NB4 (cell line): ENCODE measurements at regions not wholly inside any gene's neighbourhood (a gene's known extent, or its start where the extent isn't known, plus 50 kb on each side); places are given as distances from the start of the nearest gene placed in this dataset.

Experiments
- DNase-seq: peaks from one replicate; pipeline ENCODE4 v3.0.0; 2010; ENCODE audit warnings: low read depth
- H3K4me3 ChIP-seq: one replicate; pipeline ENCODE4 v1.5.1; 2011; ENCODE audit warnings: mild to moderate bottlenecking, low read depth, low read length, moderate library complexity
- MYC ChIP-seq: IDR thresholded peaks from 2 replicates; pipeline ENCODE4 v1.6.1; 2011; ENCODE audit warnings: low read depth, low read length
- POLR2A ChIP-seq: IDR thresholded peaks from 2 replicates; pipeline ENCODE4 v1.6.1; 2011; ENCODE audit warnings: mild to moderate bottlenecking; ENCODE audit not compliant: insufficient read length; ENCODE audit errors: extremely low read depth
- TF ChIP-seq, protein P1 (sequence below): IDR thresholded peaks from 2 replicates; pipeline ENCODE4 v1.6.1; 2011; ENCODE audit warnings: low read depth, low read length
- TF ChIP-seq, protein P2 (sequence below): IDR thresholded peaks from one replicate; pipeline ENCODE4 v1.5.1; 2012; ENCODE audit warnings: low read depth, low read length

DNA sequence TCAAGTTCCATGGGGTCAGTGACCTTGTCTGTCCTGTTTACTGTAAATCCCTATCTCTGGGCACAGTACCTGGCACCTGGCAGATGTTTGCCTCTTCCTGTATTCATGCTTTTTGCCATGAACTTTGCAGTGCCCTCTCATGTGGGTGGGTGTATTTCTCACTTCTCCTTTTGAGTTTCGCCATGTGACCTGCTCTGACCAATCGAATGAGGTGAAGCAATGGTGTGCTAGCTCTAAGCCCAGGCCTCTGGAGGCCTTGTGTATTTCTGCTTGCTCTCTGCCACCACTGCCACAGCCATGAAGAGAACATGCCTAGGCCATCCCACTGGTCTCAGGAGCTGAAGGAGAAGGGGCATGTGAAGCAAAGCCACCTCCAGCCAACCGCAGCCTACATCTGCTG is 185.5 kb upstream of the ZC3H12A start:
- H3K4me3 ChIP-seq = no peak overlapping the region
- peak; percentile 84 for DNase-seq
- TF ChIP-seq, protein P1, sequence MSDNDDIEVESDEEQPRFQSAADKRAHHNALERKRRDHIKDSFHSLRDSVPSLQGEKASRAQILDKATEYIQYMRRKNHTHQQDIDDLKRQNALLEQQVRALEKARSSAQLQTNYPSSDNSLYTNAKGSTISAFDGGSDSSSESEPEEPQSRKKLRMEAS = peak; percentile 95
- no peak for TF ChIP-seq MYC

DNA sequence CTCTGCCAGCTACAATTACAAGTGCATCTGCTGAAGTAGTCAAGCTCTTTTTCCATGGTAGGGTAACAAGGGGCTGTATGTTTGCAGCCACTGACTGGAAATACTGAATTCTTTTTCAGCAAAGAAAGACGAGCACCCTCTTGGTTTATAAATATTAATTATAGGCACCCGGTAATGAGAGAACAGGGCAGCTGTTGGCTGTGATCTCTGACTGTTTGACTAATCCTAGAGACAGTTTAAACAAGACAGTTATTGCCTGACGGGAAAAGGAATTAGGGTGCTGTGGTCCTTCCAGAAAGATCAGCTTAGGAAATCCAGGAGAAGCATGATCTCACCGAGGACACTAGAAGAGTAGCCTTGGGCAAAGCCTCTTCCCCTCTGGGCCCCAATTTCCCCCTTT is 183.7 kb upstream of the ZC3H12A start:
- no peak for DNase-seq
- TF ChIP-seq, protein P1 = no peak
- TF ChIP-seq POLR2A (no peak), MYC (no peak)
- TF ChIP-seq, protein P2, sequence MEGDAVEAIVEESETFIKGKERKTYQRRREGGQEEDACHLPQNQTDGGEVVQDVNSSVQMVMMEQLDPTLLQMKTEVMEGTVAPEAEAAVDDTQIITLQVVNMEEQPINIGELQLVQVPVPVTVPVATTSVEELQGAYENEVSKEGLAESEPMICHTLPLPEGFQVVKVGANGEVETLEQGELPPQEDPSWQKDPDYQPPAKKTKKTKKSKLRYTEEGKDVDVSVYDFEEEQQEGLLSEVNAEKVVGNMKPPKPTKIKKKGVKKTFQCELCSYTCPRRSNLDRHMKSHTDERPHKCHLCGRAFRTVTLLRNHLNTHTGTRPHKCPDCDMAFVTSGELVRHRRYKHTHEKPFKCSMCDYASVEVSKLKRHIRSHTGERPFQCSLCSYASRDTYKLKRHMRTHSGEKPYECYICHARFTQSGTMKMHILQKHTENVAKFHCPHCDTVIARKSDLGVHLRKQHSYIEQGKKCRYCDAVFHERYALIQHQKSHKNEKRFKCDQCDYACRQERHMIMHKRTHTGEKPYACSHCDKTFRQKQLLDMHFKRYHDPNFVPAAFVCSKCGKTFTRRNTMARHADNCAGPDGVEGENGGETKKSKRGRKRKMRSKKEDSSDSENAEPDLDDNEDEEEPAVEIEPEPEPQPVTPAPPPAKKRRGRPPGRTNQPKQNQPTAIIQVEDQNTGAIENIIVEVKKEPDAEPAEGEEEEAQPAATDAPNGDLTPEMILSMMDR = no peak

DNA sequence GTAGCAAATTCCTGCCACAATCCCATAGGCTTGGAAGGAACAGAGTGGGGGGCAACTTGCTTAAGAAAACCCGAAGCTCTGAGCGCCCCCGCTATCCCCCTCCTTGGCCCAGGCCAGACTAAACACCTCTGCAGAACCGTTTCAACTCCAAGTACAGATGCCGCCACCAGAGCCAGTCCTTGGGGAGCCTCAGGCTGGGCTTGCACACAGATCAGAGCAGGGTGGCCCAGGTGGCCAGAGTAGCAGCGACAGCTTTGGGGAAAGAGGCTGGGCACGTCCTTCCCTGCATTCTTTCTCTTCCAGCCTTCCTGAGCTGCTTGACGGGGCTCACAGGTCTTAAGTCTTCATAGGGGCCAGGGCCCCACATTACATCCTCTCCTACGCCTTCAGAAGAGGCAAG is 181.6 kb upstream of the ZC3H12A start:
- no peak for DNase-seq
- H3K4me3 ChIP-seq = no peak overlapping the region
- no peak for TF ChIP-seq MYC
- TF ChIP-seq, protein P2 = no peak
- TF ChIP-seq POLR2A = no peak
- TF ChIP-seq, protein P1 = no peak

More for the DNA sequence above, 183.7 kb upstream of the ZC3H12A start:
- no peak overlapping the region for H3K4me3 ChIP-seq

DNA sequence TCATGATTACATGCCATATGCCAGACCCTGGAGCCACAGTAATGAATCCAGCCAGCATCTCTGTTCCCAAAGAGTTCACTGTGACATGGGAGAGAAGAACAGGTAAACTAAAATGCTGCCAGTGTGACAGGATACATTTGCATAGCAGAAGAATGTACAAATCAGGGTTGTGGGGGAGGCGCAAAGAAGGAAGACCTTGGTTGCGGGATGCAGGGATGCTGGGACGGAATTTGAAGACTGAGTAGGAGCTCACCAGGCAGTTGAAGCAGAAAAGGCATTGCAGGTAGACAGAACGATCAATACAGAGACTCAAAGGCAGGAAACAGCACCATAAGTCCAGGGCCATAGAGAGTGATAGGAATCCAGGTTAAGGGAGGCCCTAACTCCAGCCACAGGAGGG is 180.3 kb upstream of the ZC3H12A start:
- no peak for DNase-seq
- TF ChIP-seq MYC (no peak), POLR2A (no peak)
- TF ChIP-seq, protein P2 = no peak
- TF ChIP-seq, protein P1 = no peak
- H3K4me3 ChIP-seq = no peak overlapping the region

DNA sequence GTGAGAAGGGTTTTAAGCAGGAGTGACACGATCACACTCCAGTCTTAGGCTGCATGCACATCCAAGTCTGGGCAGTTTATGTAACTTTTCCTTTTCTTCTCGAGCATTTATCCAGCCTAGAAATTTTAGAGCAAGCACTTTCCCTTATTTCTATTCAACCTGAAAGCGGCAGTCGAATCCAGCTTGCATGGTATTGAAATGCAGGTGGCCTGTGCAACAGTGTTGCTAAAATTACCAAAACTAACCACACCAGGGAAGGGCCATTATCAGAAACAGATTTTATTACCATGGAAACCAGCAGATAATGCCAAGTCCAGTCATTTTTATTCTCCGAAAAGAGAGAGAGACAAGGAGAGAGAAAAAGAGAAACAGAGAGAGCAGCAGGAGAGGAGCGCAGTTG is 179.9 kb upstream of the ZC3H12A start:
- no peak overlapping the region for H3K4me3 ChIP-seq
- TF ChIP-seq POLR2A (no peak), MYC (no peak)
- TF ChIP-seq, protein P2 = no peak
- TF ChIP-seq, protein P1 = no peak
- no peak for DNase-seq

DNA sequence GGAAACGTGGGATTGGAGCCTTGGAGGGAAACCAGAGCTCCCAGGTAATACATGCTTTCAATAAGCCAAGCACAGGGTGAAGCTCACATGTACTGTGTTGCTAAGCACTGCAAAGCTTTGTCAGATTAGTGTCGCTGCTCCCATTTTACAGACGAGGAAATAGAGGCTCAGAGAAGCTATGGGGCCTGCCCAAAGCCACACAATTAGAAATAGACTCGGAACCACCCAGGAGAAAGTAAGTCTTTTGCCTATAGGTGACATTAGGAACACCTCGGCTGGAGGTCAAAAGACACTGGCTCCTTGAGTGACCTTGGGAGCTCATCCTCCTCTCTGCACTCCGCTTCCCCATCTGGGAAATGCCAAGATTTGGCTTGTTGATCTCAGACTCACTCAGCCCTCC is 175.6 kb upstream of the ZC3H12A start:
- TF ChIP-seq, protein P1 = no peak
- TF ChIP-seq POLR2A = no peak
- no peak for TF ChIP-seq MYC
- TF ChIP-seq, protein P2 = no peak
- no peak for DNase-seq
- no peak overlapping the region for H3K4me3 ChIP-seq
